ENCODE measurements at regions not wholly inside any gene's neighbourhood (a gene's known extent, or its start where the extent isn't known, plus 50 kb on each side); places are given as distances from the start of the nearest gene placed in this dataset.
A peak's percentile ranks its signal among the peaks of the same experiment; 100 is the strongest.
"Not testable (repeated sequence)": the region's sequence is repeated elsewhere in the genome, so short reads cannot be mapped to it uniquely, and the experiment has no call there.

DNA sequence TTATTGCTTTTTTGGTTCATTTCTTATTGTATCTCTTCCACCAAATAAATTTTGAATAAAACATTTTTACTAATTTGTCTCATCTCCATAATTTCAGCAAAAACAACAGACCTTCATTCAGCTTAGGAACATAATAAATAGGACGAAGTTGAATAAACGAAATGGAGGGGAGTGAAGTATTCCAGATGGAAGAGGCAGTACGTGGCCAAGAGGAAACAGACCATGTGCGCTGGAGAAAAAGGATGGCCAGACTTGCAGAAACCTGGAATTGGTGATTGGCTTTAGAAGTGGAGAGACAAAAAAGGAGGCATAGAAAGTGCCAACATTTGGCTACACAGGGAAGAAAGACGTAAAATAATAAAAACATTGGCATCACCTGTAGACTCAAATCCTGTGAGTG, 113.5 kb downstream of the USP22 start (continued):
- TF ChIP-seq, protein P1, sequence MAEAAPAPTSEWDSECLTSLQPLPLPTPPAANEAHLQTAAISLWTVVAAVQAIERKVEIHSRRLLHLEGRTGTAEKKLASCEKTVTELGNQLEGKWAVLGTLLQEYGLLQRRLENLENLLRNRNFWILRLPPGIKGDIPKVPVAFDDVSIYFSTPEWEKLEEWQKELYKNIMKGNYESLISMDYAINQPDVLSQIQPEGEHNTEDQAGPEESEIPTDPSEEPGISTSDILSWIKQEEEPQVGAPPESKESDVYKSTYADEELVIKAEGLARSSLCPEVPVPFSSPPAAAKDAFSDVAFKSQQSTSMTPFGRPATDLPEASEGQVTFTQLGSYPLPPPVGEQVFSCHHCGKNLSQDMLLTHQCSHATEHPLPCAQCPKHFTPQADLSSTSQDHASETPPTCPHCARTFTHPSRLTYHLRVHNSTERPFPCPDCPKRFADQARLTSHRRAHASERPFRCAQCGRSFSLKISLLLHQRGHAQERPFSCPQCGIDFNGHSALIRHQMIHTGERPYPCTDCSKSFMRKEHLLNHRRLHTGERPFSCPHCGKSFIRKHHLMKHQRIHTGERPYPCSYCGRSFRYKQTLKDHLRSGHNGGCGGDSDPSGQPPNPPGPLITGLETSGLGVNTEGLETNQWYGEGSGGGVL (tag by site-specific recombination; IDR thresholded peaks at IDR 0.05): no peak

DNA sequence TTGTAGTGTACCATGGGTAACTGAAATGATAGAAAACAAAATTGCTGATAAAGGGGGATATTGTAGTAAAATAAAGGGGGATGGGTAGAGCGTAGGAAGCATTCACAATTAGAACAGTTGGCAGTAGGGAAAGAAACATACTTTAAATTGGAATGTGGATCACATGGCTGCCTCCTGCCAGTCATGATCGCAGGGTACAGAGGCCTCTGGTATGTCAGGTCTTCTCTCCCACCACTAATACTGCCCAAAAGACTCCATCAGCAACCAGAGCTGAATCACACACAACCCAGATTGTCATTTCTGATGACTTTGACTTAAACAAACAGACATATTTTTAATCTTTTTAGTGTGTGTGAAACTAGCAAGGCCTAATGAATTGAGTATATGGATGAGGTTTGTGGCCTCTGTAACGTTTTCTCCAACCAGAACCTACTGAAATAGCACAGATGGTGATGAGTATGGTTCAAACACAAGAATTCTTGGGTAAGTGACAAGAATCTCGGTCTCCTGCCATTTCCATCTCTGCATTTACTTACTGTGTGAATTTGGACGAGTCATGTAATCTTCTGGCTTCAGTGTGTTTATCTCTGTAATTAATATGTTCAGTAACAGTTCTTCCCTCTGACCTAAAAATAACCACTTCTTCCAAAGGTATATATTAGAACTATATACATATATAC, 112.6 kb downstream of the USP22 start:
- no peak for TF ChIP-seq ZNF155 (tag by site-specific recombination; IDR thresholded peaks at IDR 0.05)
- no peak for TF ChIP-seq KLF16 (tag by site-specific recombination; IDR thresholded peaks at IDR 0.05)
- TF ChIP-seq ZNF214 (tag by site-specific recombination; IDR thresholded peaks at IDR 0.05; ENCODE audit: borderline replicate concordance): no peak
- no peak for TF ChIP-seq ZNF121 (tag by site-specific recombination; IDR thresholded peaks at IDR 0.05)
- TF ChIP-seq ZBTB7A (tag by site-specific recombination; IDR thresholded peaks at IDR 0.05; ENCODE audit: low read depth): no peak
- TF ChIP-seq ZSCAN23 (tag by site-specific recombination; IDR thresholded peaks at IDR 0.05): no peak
- TF ChIP-seq, protein P2, sequence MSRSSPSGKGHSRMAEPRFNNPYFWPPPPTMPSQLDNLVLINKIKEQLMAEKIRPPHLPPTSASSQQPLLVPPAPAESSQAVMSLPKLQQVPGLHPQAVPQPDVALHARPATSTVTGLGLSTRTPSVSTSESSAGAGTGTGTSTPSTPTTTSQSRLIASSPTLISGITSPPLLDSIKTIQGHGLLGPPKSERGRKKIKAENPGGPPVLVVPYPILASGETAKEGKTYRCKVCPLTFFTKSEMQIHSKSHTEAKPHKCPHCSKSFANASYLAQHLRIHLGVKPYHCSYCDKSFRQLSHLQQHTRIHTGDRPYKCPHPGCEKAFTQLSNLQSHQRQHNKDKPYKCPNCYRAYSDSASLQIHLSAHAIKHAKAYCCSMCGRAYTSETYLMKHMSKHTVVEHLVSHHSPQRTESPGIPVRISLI (tag by site-specific recombination; IDR thresholded peaks at IDR 0.05): no peak
- no peak for TF ChIP-seq ZNF248 (tag by site-specific recombination; IDR thresholded peaks at IDR 0.05)
- TF ChIP-seq, protein P3, sequence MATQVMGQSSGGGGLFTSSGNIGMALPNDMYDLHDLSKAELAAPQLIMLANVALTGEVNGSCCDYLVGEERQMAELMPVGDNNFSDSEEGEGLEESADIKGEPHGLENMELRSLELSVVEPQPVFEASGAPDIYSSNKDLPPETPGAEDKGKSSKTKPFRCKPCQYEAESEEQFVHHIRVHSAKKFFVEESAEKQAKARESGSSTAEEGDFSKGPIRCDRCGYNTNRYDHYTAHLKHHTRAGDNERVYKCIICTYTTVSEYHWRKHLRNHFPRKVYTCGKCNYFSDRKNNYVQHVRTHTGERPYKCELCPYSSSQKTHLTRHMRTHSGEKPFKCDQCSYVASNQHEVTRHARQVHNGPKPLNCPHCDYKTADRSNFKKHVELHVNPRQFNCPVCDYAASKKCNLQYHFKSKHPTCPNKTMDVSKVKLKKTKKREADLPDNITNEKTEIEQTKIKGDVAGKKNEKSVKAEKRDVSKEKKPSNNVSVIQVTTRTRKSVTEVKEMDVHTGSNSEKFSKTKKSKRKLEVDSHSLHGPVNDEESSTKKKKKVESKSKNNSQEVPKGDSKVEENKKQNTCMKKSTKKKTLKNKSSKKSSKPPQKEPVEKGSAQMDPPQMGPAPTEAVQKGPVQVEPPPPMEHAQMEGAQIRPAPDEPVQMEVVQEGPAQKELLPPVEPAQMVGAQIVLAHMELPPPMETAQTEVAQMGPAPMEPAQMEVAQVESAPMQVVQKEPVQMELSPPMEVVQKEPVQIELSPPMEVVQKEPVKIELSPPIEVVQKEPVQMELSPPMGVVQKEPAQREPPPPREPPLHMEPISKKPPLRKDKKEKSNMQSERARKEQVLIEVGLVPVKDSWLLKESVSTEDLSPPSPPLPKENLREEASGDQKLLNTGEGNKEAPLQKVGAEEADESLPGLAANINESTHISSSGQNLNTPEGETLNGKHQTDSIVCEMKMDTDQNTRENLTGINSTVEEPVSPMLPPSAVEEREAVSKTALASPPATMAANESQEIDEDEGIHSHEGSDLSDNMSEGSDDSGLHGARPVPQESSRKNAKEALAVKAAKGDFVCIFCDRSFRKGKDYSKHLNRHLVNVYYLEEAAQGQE (tag by site-specific recombination; IDR thresholded peaks at IDR 0.05): no peak
- no peak for TF ChIP-seq ZNF521 (tag by site-specific recombination; IDR thresholded peaks at IDR 0.05)
- no peak for TF ChIP-seq ZNF768 (tag by site-specific recombination; IDR thresholded peaks at IDR 0.05)
- no peak for TF ChIP-seq ZNF561 (tag by site-specific recombination; IDR thresholded peaks at IDR 0.05; ENCODE audit: borderline replicate concordance)
- no peak for TF ChIP-seq ZNF707 (tag by site-specific recombination; IDR thresholded peaks at IDR 0.05)
- no peak for TF ChIP-seq YY1 (tag by site-specific recombination; IDR thresholded peaks at IDR 0.05)
- no peak for TF ChIP-seq ZNF76 (tag by site-specific recombination; IDR thresholded peaks at IDR 0.05; ENCODE audit: borderline replicate concordance, low read depth)
- H3K27ac ChIP-seq (ENCODE audit: extremely low read depth, low read depth, low read length): no peak overlapping the region
- ChIA-PET CTCF (interaction anchor here (0.5 to 1.0 kb wide), 2 partner anchors 14 to 770 kb away, joined by 3 to 4 read pairs; no protein-coding TSS in a partner anchor), POLR2A (no interaction called here)
- no peaks in the 10 kb centered on the region for H3K36me3 ChIP-seq (ENCODE audit: control insufficient read depth in 2 of 2, insufficient read depth in 1 of 2, low read length in 2 of 2)
- H3K4me3 ChIP-seq (ENCODE audit: low read depth, low read length): no peak overlapping the region
- no peaks in the 10 kb centered on the region for H3K9me3 ChIP-seq (ENCODE audit: control insufficient read depth, insufficient read depth, low read depth, low read length)
- H3K4me1 ChIP-seq (ENCODE audit: control insufficient read depth, insufficient read depth, low read length): peaks cover 11% of the 10 kb centered on the region

DNA sequence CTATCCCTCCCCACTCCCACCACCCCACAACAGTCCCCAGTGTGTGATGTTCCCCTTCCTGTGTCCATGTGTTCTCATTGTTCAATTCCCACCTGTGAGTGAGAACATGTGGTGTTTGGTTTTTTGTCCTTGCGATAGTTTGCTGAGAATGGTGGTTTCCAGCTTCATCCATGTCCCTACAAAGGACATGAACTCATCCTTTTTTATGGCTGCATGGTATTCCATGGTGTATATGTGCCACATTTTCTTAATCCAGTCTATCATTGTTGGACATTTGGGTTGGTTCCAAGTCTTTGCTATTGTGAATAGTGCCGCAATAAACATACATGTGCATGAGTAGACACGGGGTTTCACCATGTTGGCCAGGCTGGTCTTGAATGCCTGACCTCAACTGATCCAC, 109.8 kb downstream of the USP22 start:
- not testable (repeated sequence) for H3K27ac ChIP-seq (ENCODE audit: extremely low read depth, low read depth, low read length); H3K4me3 ChIP-seq (ENCODE audit: low read depth, low read length)
- CTCF ChIA-PET: interaction anchor here (1.6 kb wide), 1 partner anchor 13 kb away, joined by 4 read pairs; no protein-coding TSS in a partner anchor

More for the DNA sequence above, 109.8 kb downstream of the USP22 start:
- POLR2A ChIA-PET; H3K9me3 ChIP-seq (ENCODE audit: control insufficient read depth, insufficient read depth, low read depth, low read length); H3K36me3 ChIP-seq (ENCODE audit: control insufficient read depth in 2 of 2, insufficient read depth in 1 of 2, low read length in 2 of 2): not testable (repeated sequence)
- H3K4me1 ChIP-seq (ENCODE audit: control insufficient read depth, insufficient read depth, low read length): peaks cover 31% of the 10 kb centered on the region
- TF ChIP-seq ZNF146 (tag by site-specific recombination; IDR thresholded peaks at IDR 0.05): peak; percentile 95

Measured in HEK293 (cell line).